ENCODE measurements at regions not wholly inside any gene's neighbourhood (a gene's known extent, or its start where the extent isn't known, plus 50 kb on each side); places are given as distances from the start of the nearest gene placed in this dataset.

DNA sequence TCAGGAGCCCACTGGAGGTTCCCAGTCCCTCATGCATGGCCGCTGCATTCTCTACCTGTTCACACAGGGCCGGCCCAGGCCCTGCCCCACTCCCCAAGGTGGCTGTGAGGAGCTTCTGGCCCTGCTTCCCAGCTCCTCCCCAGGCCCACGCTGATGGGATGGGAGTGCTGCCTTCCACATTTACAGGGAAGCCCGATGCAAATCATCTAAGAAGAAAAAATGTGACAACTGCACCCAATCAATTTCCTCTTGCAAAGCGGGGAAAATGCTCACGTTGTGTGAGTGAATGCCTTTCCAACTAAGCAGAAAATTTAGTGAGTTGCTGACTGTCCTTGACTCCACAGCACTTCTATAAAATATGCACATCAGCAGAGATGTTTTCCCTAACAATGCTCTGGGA is 485.8 kb upstream of the MGMT start:
- Histone ChIP-seq H3K4me1 (no peaks in the 10 kb centered on the region), H3K27ac (no peak overlapping the region), H3K36me3 (no peaks in the 10 kb centered on the region), H3K9me3 (no peaks in the 10 kb centered on the region), H3K4me3 (no peak overlapping the region), H3K27me3 (no peaks in the 10 kb centered on the region)
- TF ChIP-seq POLR2A (IDR thresholded peaks at IDR 0.05) (no peak), CTCF (IDR thresholded peaks at IDR 0.05) (no peak)
- no peak for DNase-seq
- WGBS, 4 donors: 72 to 85% (median 79%) methylated on average over 6 of the region's 6 CpGs
- intact Hi-C loops (cut with DNase I): no loop called here
- no peak for ATAC-seq

GRCh38 chr10:128981881-128982615 is 485.0 kb upstream of the MGMT start:
- Histone ChIP-seq H3K27me3 (no peaks in the 10 kb centered on the region), H3K9me3 (no peaks in the 10 kb centered on the region), H3K4me3 (no peak overlapping the region), H3K27ac (no peak overlapping the region), H3K4me1 (no peaks in the 10 kb centered on the region), H3K36me3 (no peaks in the 10 kb centered on the region)
- DNase-seq (no peak), ATAC-seq (no peak)
- intact Hi-C loops (cut with DNase I): no loop called here
- no peak for TF ChIP-seq CTCF (IDR thresholded peaks at IDR 0.05)
- no peak for TF ChIP-seq POLR2A (IDR thresholded peaks at IDR 0.05)
- 85 to 90% (median 90%) methylated on average over 14 to 20 of the region's 20 CpGs for WGBS, 4 donors

DNA sequence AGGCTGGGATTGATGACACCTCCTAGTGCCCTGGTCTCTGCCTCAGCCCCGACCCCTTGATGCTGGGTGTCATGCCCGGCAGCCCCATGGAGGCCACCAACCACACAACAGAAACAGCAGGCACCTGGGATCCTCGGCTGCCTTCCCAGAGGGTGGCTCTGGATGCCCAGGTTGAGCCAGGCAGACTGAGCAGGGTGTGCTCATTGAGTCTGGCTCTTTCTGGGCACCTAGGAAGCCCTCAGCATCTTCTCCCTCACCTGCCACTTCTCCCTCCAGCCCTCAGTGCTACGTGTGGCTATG is 484.5 kb upstream of the MGMT start:
- no peak for TF ChIP-seq CTCF (IDR thresholded peaks at IDR 0.05)
- no peak for TF ChIP-seq POLR2A (IDR thresholded peaks at IDR 0.05)
- no peak overlapping the region for H3K27ac ChIP-seq
- DNase-seq (no peak), ATAC-seq (no peak)
- intact Hi-C loops (cut with DNase I): no loop called here
- no peak overlapping the region for H3K4me3 ChIP-seq
- H3K4me1 ChIP-seq: no peaks in the 10 kb centered on the region
- 81 to 89% (median 86%) methylated on average over 4 of the region's 4 CpGs for WGBS, 4 donors
- no peaks in the 10 kb centered on the region for H3K27me3 ChIP-seq
- H3K36me3 ChIP-seq: no peaks in the 10 kb centered on the region
- H3K9me3 ChIP-seq: no peaks in the 10 kb centered on the region

DNA sequence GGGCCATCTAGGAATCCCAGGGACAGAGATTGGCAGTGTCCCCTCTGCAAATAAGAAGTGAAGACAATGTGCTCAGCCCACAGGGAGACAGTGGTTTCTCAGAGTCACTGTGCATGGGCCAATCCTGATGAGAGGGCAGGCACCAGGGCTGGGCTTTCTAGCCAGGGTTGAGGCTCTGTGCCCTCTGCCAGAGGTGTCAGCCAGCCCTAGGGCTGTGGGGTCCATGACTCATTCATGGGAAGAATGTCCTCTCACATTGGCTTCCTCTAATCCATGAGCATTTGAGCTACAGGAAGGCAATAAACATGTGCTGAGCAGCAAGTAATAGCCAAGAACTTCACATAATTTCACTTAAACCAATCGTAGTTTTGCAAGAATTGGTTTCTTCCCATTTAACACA is 482.0 kb upstream of the MGMT start:
- 55 to 75% (median 69%) methylated on average over 1 of the region's 1 CpG for WGBS, 4 donors
- intact Hi-C loops (cut with DNase I): no loop called here
- Histone ChIP-seq H3K36me3 (no peaks in the 10 kb centered on the region), H3K27ac (no peak overlapping the region), H3K4me3 (no peak overlapping the region), H3K9me3 (no peaks in the 10 kb centered on the region), H3K4me1 (no peaks in the 10 kb centered on the region), H3K27me3 (peaks cover 0 to 3% (median 0%) of the 10 kb centered on the region in 9 donors)
- no peak for ATAC-seq
- TF ChIP-seq POLR2A (IDR thresholded peaks at IDR 0.05) (no peak), CTCF (IDR thresholded peaks at IDR 0.05) (no peak)
- no peak for DNase-seq
